ENCODE measurements at regions not wholly inside any gene's neighbourhood (a gene's known extent, or its start where the extent isn't known, plus 50 kb on each side); places are given as distances from the start of the nearest gene placed in this dataset.

GRCh38 chr15:38145651-38146111 is 107.0 kb upstream of the SPRED1 start:
- TF ChIP-seq CTCF (IDR thresholded peaks at IDR 0.05; ENCODE audit: insufficient read depth, low read depth, low read length, missing control alignments): no peak
- H3K4me3 ChIP-seq (ENCODE audit: low read depth, low read length): no peak overlapping the region
- DNase-seq (ENCODE audit: low read depth): peak; percentile 32

- no peak for TF ChIP-seq CTCF (IDR thresholded peaks at IDR 0.05; ENCODE audit: insufficient read depth, low read depth, low read length, missing control alignments)
- no peak for DNase-seq (ENCODE audit: low read depth)
- H3K4me3 ChIP-seq (ENCODE audit: low read depth, low read length): no peak overlapping the region
Observed at GRCh38 chr15:38147246-38147645, 105.4 kb upstream of the SPRED1 start.

- H3K4me3 ChIP-seq (ENCODE audit: low read depth, low read length): no peak overlapping the region
- no peak for DNase-seq (ENCODE audit: low read depth)
Observed at GRCh38 chr15:38148471-38148870, 104.2 kb upstream of the SPRED1 start.

GRCh38 chr15:38149315-38149714 is 103.3 kb upstream of the SPRED1 start:
- no peak overlapping the region for H3K4me3 ChIP-seq (ENCODE audit: low read depth, low read length)
- DNase-seq (ENCODE audit: low read depth): peak; percentile 30
- no peak for TF ChIP-seq CTCF (IDR thresholded peaks at IDR 0.05; ENCODE audit: insufficient read depth, low read depth, low read length, missing control alignments)

More at GRCh38 chr15:38148471-38148870, 104.2 kb upstream of the SPRED1 start:
- no peak for TF ChIP-seq CTCF (IDR thresholded peaks at IDR 0.05; ENCODE audit: insufficient read depth, low read depth, low read length, missing control alignments)

- no peak for TF ChIP-seq CTCF (IDR thresholded peaks at IDR 0.05; ENCODE audit: insufficient read depth, low read depth, low read length, missing control alignments)
- H3K4me3 ChIP-seq (ENCODE audit: low read depth, low read length): no peak overlapping the region
- DNase-seq (ENCODE audit: low read depth): no peak
Observed at GRCh38 chr15:38150148-38150547, 102.5 kb upstream of the SPRED1 start.

- DNase-seq (ENCODE audit: low read depth): no peak
- TF ChIP-seq CTCF (IDR thresholded peaks at IDR 0.05; ENCODE audit: insufficient read depth, low read depth, low read length, missing control alignments): no peak
- H3K4me3 ChIP-seq (ENCODE audit: low read depth, low read length): no peak overlapping the region
Observed at GRCh38 chr15:38150794-38151193, 101.8 kb upstream of the SPRED1 start.

GRCh38 chr15:38153781-38154180 is 98.9 kb upstream of the SPRED1 start:
- no peak overlapping the region for H3K4me3 ChIP-seq (ENCODE audit: low read depth, low read length)
- DNase-seq (ENCODE audit: low read depth): no peak
- no peak for TF ChIP-seq CTCF (IDR thresholded peaks at IDR 0.05; ENCODE audit: insufficient read depth, low read depth, low read length, missing control alignments)

Measured in GM12865 (cell line).